Smooth muscle cell (in vitro differentiated cells): ENCODE measurements at regions not wholly inside any gene's neighbourhood (a gene's known extent, or its start where the extent isn't known, plus 50 kb on each side); places are given as distances from the start of the nearest gene placed in this dataset.

Experiments
- DNase-seq: peaks from one replicate; lab custom pipeline; 2025; ENCODE audit not compliant: unreplicated experiment; lab: John Stamatoyannopoulos, UW
- H2AFZ ChIP-seq: fragments of 200-600 bp; sonication (generic); 2 replicates; pipeline ENCODE4 v1.6.0; 2016; ENCODE audit warnings: antibody characterized with exemption, low read depth, mild to moderate bottlenecking
- H3F3A ChIP-seq: fragments of 200-600 bp; sonication (generic); 2 replicates; pipeline ENCODE4 v1.6.0; 2017; ENCODE audit warnings: antibody characterized with exemption, low read depth
- H3K27ac ChIP-seq: fragments of 200-600 bp; sonication (generic); 2 replicates; pipeline ENCODE4 v1.5.1; 2016; ENCODE audit warnings: low read depth, mild to moderate bottlenecking
- H3K27me3 ChIP-seq: fragments of 200-600 bp; sonication (generic); 2 replicates; pipeline ENCODE4 v1.6.1; 2016; ENCODE audit warnings: low read depth, mild to moderate bottlenecking
- H3K36me3 ChIP-seq: fragments of 200-600 bp; sonication (generic); 2 replicates; pipeline ENCODE4 v1.5.1; 2016; ENCODE audit warnings: low read depth
- H3K4me1 ChIP-seq: fragments of 200-600 bp; sonication (generic); 2 replicates; pipeline ENCODE4 v1.5.1; 2016; ENCODE audit warnings: low read depth
- H3K4me2 ChIP-seq: fragments of 200-600 bp; sonication (generic); 2 replicates; pipeline ENCODE4 v1.6.0; 2016; ENCODE audit warnings: mild to moderate bottlenecking
- H3K4me3 ChIP-seq: fragments of 200-600 bp; sonication (generic); 2 replicates; pipeline ENCODE4 v1.5.1; 2016; ENCODE audit warnings: mild to moderate bottlenecking
- H3K79me2 ChIP-seq: fragments of 200-600 bp; sonication (generic); 2 replicates; pipeline ENCODE4 v1.6.0; 2016; ENCODE audit warnings: low read depth, mild to moderate bottlenecking
- H3K9ac ChIP-seq: fragments of 200-600 bp; sonication (generic); 2 replicates; pipeline ENCODE4 v1.6.0; 2016; ENCODE audit warnings: low read depth
- H3K9me3 ChIP-seq: fragments of 200-600 bp; sonication (generic); replicated peaks from 2 replicates; pipeline ENCODE4 v1.5.1; 2016; ENCODE audit warnings: low read depth
- H4K20me1 ChIP-seq: fragments of 200-600 bp; sonication (generic); 2 replicates; pipeline ENCODE4 v1.6.0; 2016; ENCODE audit warnings: low read depth
- CTCF ChIP-seq: fragments of 200-600 bp; sonication (generic); IDR thresholded peaks from 2 replicates; pipeline ENCODE4 v1.5.1; 2017; ENCODE audit warnings: borderline replicate concordance, mild to moderate bottlenecking, antibody characterized with exemption; ENCODE audit not compliant: insufficient read depth, poor library complexity, severe bottlenecking
- WGBS: methylation state at CpG from one replicate; pipeline ENCODE4 v1.1.7; 2016; ENCODE audit warnings: low lambda C conversion rate; 5-methylcytosine and 5-hydroxymethylcytosine counted together

- no peak overlapping the region for H3K27ac ChIP-seq
- H4K20me1 ChIP-seq = no peaks in the 10 kb centered on the region
- no peak overlapping the region for H3K9ac ChIP-seq
- no peaks in the 10 kb centered on the region for H3K79me2 ChIP-seq
- no peaks in the 10 kb centered on the region for H3K36me3 ChIP-seq
- 96% methylated on average over 8 of the region's 8 CpGs for WGBS
- no peak overlapping the region for H3K4me3 ChIP-seq
- DNase-seq = no peak
- H3K4me1 ChIP-seq = peaks cover 7% of the 10 kb centered on the region
- H3K4me2 ChIP-seq = no peak overlapping the region
- H3K27me3 ChIP-seq = no peaks in the 10 kb centered on the region
- no peak for TF ChIP-seq CTCF
- H3F3A ChIP-seq = no peaks in the 10 kb centered on the region
- H3K9me3 ChIP-seq = no peaks in the 10 kb centered on the region
- H2AFZ ChIP-seq = no peak overlapping the region
These were observed 1411.5 kb upstream of the ACVR2A start for GRCh38 chr2:146433116-146433875.

GRCh38 chr2:146429366-146429765, 1415.5 kb upstream of the ACVR2A start:
- Histone ChIP-seq H3K9ac (no peak overlapping the region), H4K20me1 (no peaks in the 10 kb centered on the region), H3K4me2 (no peak overlapping the region), H3K27ac (no peak overlapping the region), H3K27me3 (no peaks in the 10 kb centered on the region), H3K9me3 (no peaks in the 10 kb centered on the region), H3K4me3 (no peak overlapping the region), H2AFZ (no peak overlapping the region), H3K4me1 (no peaks in the 10 kb centered on the region), H3K36me3 (no peaks in the 10 kb centered on the region), H3F3A (no peaks in the 10 kb centered on the region), H3K79me2 (no peaks in the 10 kb centered on the region)
- TF ChIP-seq CTCF = no peak
- DNase-seq = no peak

- H3K4me2 ChIP-seq = no peak overlapping the region
- DNase-seq = no peak
- no peak overlapping the region for H2AFZ ChIP-seq
- 88% methylated on average over 2 of the region's 2 CpGs for WGBS
- no peak overlapping the region for H3K27ac ChIP-seq
- TF ChIP-seq CTCF = no peak
- H3K9ac ChIP-seq = no peak overlapping the region
- H3K4me3 ChIP-seq = no peak overlapping the region
- no peaks in the 10 kb centered on the region for H3K9me3 ChIP-seq
- H3K4me1 ChIP-seq = no peaks in the 10 kb centered on the region
- H4K20me1 ChIP-seq = no peaks in the 10 kb centered on the region
- H3K27me3 ChIP-seq = no peaks in the 10 kb centered on the region
- no peaks in the 10 kb centered on the region for H3K79me2 ChIP-seq
- H3K36me3 ChIP-seq = no peaks in the 10 kb centered on the region
- no peaks in the 10 kb centered on the region for H3F3A ChIP-seq
These were observed 1426.9 kb upstream of the ACVR2A start for GRCh38 chr2:146417942-146418341.

GRCh38 chr2:146415291-146415690, 1429.5 kb upstream of the ACVR2A start:
- WGBS = 73% methylated on average over 2 of the region's 2 CpGs
- Histone ChIP-seq H3F3A (no peaks in the 10 kb centered on the region), H2AFZ (no peak overlapping the region)

More at GRCh38 chr2:146415291-146415690, 1429.5 kb upstream of the ACVR2A start:
- no peak for DNase-seq
- H3K27me3 ChIP-seq = no peaks in the 10 kb centered on the region
- H3K9ac ChIP-seq = no peak overlapping the region
- no peaks in the 10 kb centered on the region for H3K36me3 ChIP-seq
- no peaks in the 10 kb centered on the region for H4K20me1 ChIP-seq
- H3K4me3 ChIP-seq = no peak overlapping the region
- no peaks in the 10 kb centered on the region for H3K9me3 ChIP-seq
- no peak overlapping the region for H3K27ac ChIP-seq
- H3K4me2 ChIP-seq = no peak overlapping the region
- H3K4me1 ChIP-seq = no peaks in the 10 kb centered on the region
- H3K79me2 ChIP-seq = no peaks in the 10 kb centered on the region
- no peak for TF ChIP-seq CTCF
